ENCODE measurements at regions not wholly inside any gene's neighbourhood (a gene's known extent, or its start where the extent isn't known, plus 50 kb on each side); places are given as distances from the start of the nearest gene placed in this dataset.

- intact Hi-C loops (cut with DNase I), result no loop called here
- Histone ChIP-seq H3K27me3 (ENCODE audit: insufficient read depth in 3 of 3, low read length in 2 of 3) (no peaks in the 10 kb centered on the region), H3K27ac (no peak overlapping the region), H3K9me3 (no peaks in the 10 kb centered on the region), H3K4me3 (no peak overlapping the region), H3K36me3 (ENCODE audit: insufficient read depth in 1 of 2, low read depth in 1 of 2) (no peaks in the 10 kb centered on the region), H3K4me1 (no peaks in the 10 kb centered on the region)
- no peak for TF ChIP-seq CTCF (IDR thresholded peaks at IDR 0.05)
- DNase-seq (no peak), ATAC-seq (no peak)
- 64 to 67% (median 65%) methylated on average over 3 of the region's 3 CpGs for WGBS, 3 donors
Measured at GRCh38 chr4:125985856-125986255, 671.1 kb downstream of the FAT4 start.

- Histone ChIP-seq H3K4me1 (no peaks in the 10 kb centered on the region), H3K36me3 (ENCODE audit: insufficient read depth in 1 of 2, low read depth in 1 of 2) (no peaks in the 10 kb centered on the region), H3K27me3 (ENCODE audit: insufficient read depth in 3 of 3, low read length in 2 of 3) (no peaks in the 10 kb centered on the region), H3K27ac (no peak overlapping the region), H3K9me3 (no peaks in the 10 kb centered on the region), H3K4me3 (no peak overlapping the region)
- no peak for DNase-seq
- 81 to 88% (median 83%) methylated on average over 7 of the region's 7 CpGs for WGBS, 3 donors
- no peak for TF ChIP-seq CTCF (IDR thresholded peaks at IDR 0.05)
- no peak for ATAC-seq
- intact Hi-C loops (cut with DNase I), result no loop called here
Measured at GRCh38 chr4:125986307-125986706, 671.6 kb downstream of the FAT4 start.

GRCh38 chr4:125988464-125988863 lies 673.7 kb downstream of the FAT4 start:
- H3K9me3 ChIP-seq, result no peaks in the 10 kb centered on the region
- ATAC-seq, result no peak
- no peak for DNase-seq
- 92 to 96% (median 94%) methylated on average over 1 of the region's 1 CpG for WGBS, 3 donors
- H3K36me3 ChIP-seq (ENCODE audit: insufficient read depth in 1 of 2, low read depth in 1 of 2), result no peaks in the 10 kb centered on the region
- H3K27me3 ChIP-seq (ENCODE audit: insufficient read depth in 3 of 3, low read length in 2 of 3), result no peaks in the 10 kb centered on the region
- TF ChIP-seq CTCF (IDR thresholded peaks at IDR 0.05), result no peak
- intact Hi-C loops (cut with DNase I), result no loop called here
- no peak overlapping the region for H3K27ac ChIP-seq
- no peaks in the 10 kb centered on the region for H3K4me1 ChIP-seq
- no peak overlapping the region for H3K4me3 ChIP-seq

- H3K4me3 ChIP-seq, result no peak overlapping the region
- intact Hi-C loops (cut with DNase I), result no loop called here
- no peak for DNase-seq
- TF ChIP-seq CTCF (IDR thresholded peaks at IDR 0.05), result no peak
- no peaks in the 10 kb centered on the region for H3K9me3 ChIP-seq
- no peak for ATAC-seq
- WGBS, 3 donors, result 69 to 92% (median 86%) methylated on average over 2 of the region's 2 CpGs
- no peaks in the 10 kb centered on the region for H3K36me3 ChIP-seq (ENCODE audit: insufficient read depth in 1 of 2, low read depth in 1 of 2)
- H3K27ac ChIP-seq, result no peak overlapping the region
- no peaks in the 10 kb centered on the region for H3K27me3 ChIP-seq (ENCODE audit: insufficient read depth in 3 of 3, low read length in 2 of 3)
- H3K4me1 ChIP-seq, result no peaks in the 10 kb centered on the region
Measured at GRCh38 chr4:125991398-125991797, 676.6 kb downstream of the FAT4 start.

GRCh38 chr4:125992891-125993290 lies 678.1 kb downstream of the FAT4 start:
- no peak overlapping the region for H3K4me3 ChIP-seq
- no peaks in the 10 kb centered on the region for H3K9me3 ChIP-seq
- DNase-seq (no peak), ATAC-seq (no peak)
- intact Hi-C loops (cut with DNase I), result no loop called here
- H3K4me1 ChIP-seq, result no peaks in the 10 kb centered on the region
- H3K27ac ChIP-seq, result no peak overlapping the region
- TF ChIP-seq CTCF (IDR thresholded peaks at IDR 0.05), result no peak
- H3K27me3 ChIP-seq (ENCODE audit: insufficient read depth in 3 of 3, low read length in 2 of 3), result no peaks in the 10 kb centered on the region
- 70 to 86% (median 83%) methylated on average over 2 of the region's 2 CpGs for WGBS, 3 donors
- no peaks in the 10 kb centered on the region for H3K36me3 ChIP-seq (ENCODE audit: insufficient read depth in 1 of 2, low read depth in 1 of 2)

Data from psoas muscle (tissue), 7 donors.